Thyroid gland (tissue), 4 donors: ENCODE measurements at regions not wholly inside any gene's neighbourhood (a gene's known extent, or its start where the extent isn't known, plus 50 kb on each side); places are given as distances from the start of the nearest gene placed in this dataset.

Experiments used
- CTCF ChIP-seq, 6 experiments: fragments of 200-600 bp in 3 of 6; fragments of 450-650 bp in 3 of 6; sonication (generic) in 3 of 6; IDR thresholded peaks; one replicate each; pipeline ENCODE4 v1.5.1; 2016 to 2019; ENCODE audit warnings: antibody characterized with exemption in 6 of 6, mild to moderate bottlenecking in 2 of 6, inconsistent platforms in 1 of 6, moderate library complexity in 1 of 6
- POLR2A ChIP-seq, 2 donors: fragments of 450-650 bp; IDR thresholded peaks; one replicate each; pipeline ENCODE4 v1.6.1; 2017; ENCODE audit warnings: antibody characterized with exemption in 2 of 2, mild to moderate bottlenecking in 2 of 2, moderate library complexity in 1 of 2

- TF ChIP-seq CTCF (IDR thresholded peaks at IDR 0.05) (no peak), POLR2A (IDR thresholded peaks at IDR 0.05) (no peak)
These were observed 687.9 kb downstream of the ARAP2 start for GRCh38 chr4:35556387-35556786.
